HepG2 (cell line): ENCODE measurements at regions not wholly inside any gene's neighbourhood (a gene's known extent, or its start where the extent isn't known, plus 50 kb on each side); places are given as distances from the start of the nearest gene placed in this dataset.

Source experiments
- ATAC-seq: fragments of 200-7000 bp; cut with Tn5 transposase; 3 replicates; pipeline ENCODE4 v1.9.1; 2020; ENCODE audit warnings: mild to moderate bottlenecking, moderate library complexity
- BruUV-seq: library from RNA; stranded (reverse); fragments of 400-500 nt; replicated peaks from 2 replicates; lab custom pipeline; 2021; lab: Mats Ljungman, UMichigan
- CTCF ChIA-PET: fragments of 300-600 bp; formaldehyde crosslinking; extraction: SDS; loops from one replicate; lab custom pipeline; 2021; ENCODE audit warnings: low total read pairs, inconsistent platforms, low intra/inter-chr PET ratio; lab: Yijun Ruan, JAX
- POLR2A ChIA-PET: fragments of 350-600 bp; sonication (Branson Sonifier 250); formaldehyde crosslinking; loops from one replicate; lab custom pipeline; 2020; ENCODE audit warnings: antibody characterized with exemption, inconsistent platforms; lab: Yijun Ruan, JAX
- DNase-seq: peaks from one replicate; pipeline ENCODE4 v3.0.0-alpha.2; 2015; ENCODE audit warnings: low spot score
- FAIRE-seq: peaks from 3 replicates; lab custom pipeline; 2011; peaks lifted over from hg19 to GRCh38; lab: Jason Lieb, UNC
- H2AFZ ChIP-seq: one replicate; pipeline ENCODE4 v1.6.1; 2011; ENCODE audit warnings: low read length, inconsistent platforms
- H3K27ac ChIP-seq: fragments of 300-600 bp; 3 replicates; pipeline ENCODE4 v1.8.0; 2011; ENCODE audit warnings: mixed run types, mild to moderate bottlenecking, mixed read lengths, low read length, inconsistent platforms; ENCODE audit not compliant: insufficient read depth; ENCODE audit errors: extremely low read length
- H3K27me3 ChIP-seq, 2 experiments: fragments of 200-600 bp in 1 of 2; 2 replicates in 1 of 2; 3 replicates in 1 of 2; pipeline versions ENCODE4 v1.6.0 to v1.8.0; 2011; ENCODE audit warnings: low read length in 2 of 2, mild to moderate bottlenecking in 2 of 2, moderate library complexity in 2 of 2, inconsistent platforms in 1 of 2; ENCODE audit not compliant: insufficient read depth in 2 of 2, control insufficient read depth in 1 of 2
- H3K36me3 ChIP-seq, 2 experiments: fragments of 200-600 bp in 1 of 2; replicated peaks in 1 of 2; 2 replicates in 1 of 2; 3 replicates in 1 of 2; pipeline versions ENCODE4 v1.5.1 to v1.8.0; 2011; ENCODE audit warnings: low read length in 2 of 2, inconsistent platforms in 1 of 2; ENCODE audit not compliant: insufficient read depth in 2 of 2, control insufficient read depth in 1 of 2
- H3K4me1 ChIP-seq: 2 replicates; pipeline ENCODE4 v1.5.1; 2012; ENCODE audit warnings: low read length, inconsistent platforms; ENCODE audit not compliant: insufficient read depth
- H3K4me2 ChIP-seq: 2 replicates; pipeline ENCODE4 v1.6.0; 2011; ENCODE audit warnings: low read depth, low read length, inconsistent platforms
- H3K4me3 ChIP-seq, 3 experiments: fragments of 200-600 bp in 1 of 3; sonication (generic), shearing (Covaris generic) in 1 of 3; replicated peaks in 1 of 3; 2 replicates each; pipeline ENCODE4 v1.5.1; 2011 to 2016; ENCODE audit warnings: low read length in 3 of 3, inconsistent platforms in 2 of 3, low read depth in 2 of 3, mild to moderate bottlenecking in 2 of 3, control low read depth in 1 of 3, mixed read lengths in 1 of 3; ENCODE audit not compliant: insufficient read depth in 1 of 3
- H3K79me2 ChIP-seq: one replicate; pipeline ENCODE4 v1.6.1; 2011; ENCODE audit warnings: low read length, inconsistent platforms; ENCODE audit not compliant: insufficient read depth
- H3K9ac ChIP-seq: 2 replicates; pipeline ENCODE4 v1.6.0; 2011; ENCODE audit warnings: mild to moderate bottlenecking, low read depth, low read length, inconsistent platforms; ENCODE audit not compliant: insufficient read depth
- H3K9me3 ChIP-seq: 2 replicates; pipeline ENCODE4 v1.5.1; 2012; ENCODE audit warnings: mild to moderate bottlenecking, low read length
- H4K20me1 ChIP-seq: 2 replicates; pipeline ENCODE4 v1.6.0; 2011; ENCODE audit warnings: inconsistent platforms, mild to moderate bottlenecking, low read length, moderate library complexity; ENCODE audit not compliant: insufficient read depth
- HOXA5 ChIP-seq: sonication (generic); formaldehyde crosslinking; IDR thresholded peaks from 2 replicates; pipeline ENCODE4 v1.4.0; 2020; ENCODE audit warnings: missing genetic modification reagents
- KLF12 ChIP-seq: sonication (generic); formaldehyde crosslinking; IDR thresholded peaks from 2 replicates; pipeline ENCODE4 v1.4.0; 2020; ENCODE audit warnings: missing genetic modification reagents, borderline replicate concordance
- KLF13 ChIP-seq: sonication (generic); formaldehyde crosslinking; IDR thresholded peaks from 2 replicates; pipeline ENCODE4 v1.4.0; 2020; ENCODE audit warnings: mild to moderate bottlenecking, missing genetic modification reagents
- KMT2B ChIP-seq: IDR thresholded peaks from 2 replicates; pipeline ENCODE4 v1.6.1; 2016; ENCODE audit warnings: missing genetic modification reagents, missing compliant biosample characterization
- MAFG ChIP-seq: sonication (generic); formaldehyde crosslinking; IDR thresholded peaks from 2 replicates; pipeline ENCODE4 v1.5.1; 2020; ENCODE audit warnings: mild to moderate bottlenecking, missing genetic modification reagents
- POGZ ChIP-seq: sonication (generic); formaldehyde crosslinking; IDR thresholded peaks from 2 replicates; pipeline ENCODE4 v1.4.0; 2020; ENCODE audit warnings: mild to moderate bottlenecking, missing genetic modification reagents
- RBAK ChIP-seq: sonication (generic); formaldehyde crosslinking; IDR thresholded peaks from 2 replicates; pipeline ENCODE4 v1.5.1; 2020; ENCODE audit warnings: mild to moderate bottlenecking, missing genetic modification reagents
- TBL1XR1 ChIP-seq: fragments of 150-350 bp; IDR thresholded peaks from 2 replicates; pipeline ENCODE4 v1.6.1; 2014; ENCODE audit warnings: borderline replicate concordance, low read length; ENCODE audit not compliant: partially characterized antibody
- ZNF232 ChIP-seq: sonication (generic); formaldehyde crosslinking; IDR thresholded peaks from 2 replicates; pipeline ENCODE4 v1.4.0; 2020; ENCODE audit warnings: missing genetic modification reagents, borderline replicate concordance
- ZNF407 ChIP-seq: sonication (generic); formaldehyde crosslinking; IDR thresholded peaks from one replicate; pipeline ENCODE4 v1.5.1; 2020; ENCODE audit warnings: mild to moderate bottlenecking, missing genetic modification reagents; ENCODE audit errors: not compliant biosample characterization
- ZNF432 ChIP-seq: sonication (generic); formaldehyde crosslinking; IDR thresholded peaks from 2 replicates; pipeline ENCODE4 v1.5.0; 2020; ENCODE audit warnings: missing genetic modification reagents, mild to moderate bottlenecking, borderline replicate concordance
- ZNF598 ChIP-seq: sonication (generic); formaldehyde crosslinking; IDR thresholded peaks from 2 replicates; pipeline ENCODE4 v1.5.1; 2020; ENCODE audit warnings: mild to moderate bottlenecking, missing genetic modification reagents, borderline replicate concordance
- ZNF616 ChIP-seq: sonication (generic); formaldehyde crosslinking; IDR thresholded peaks from 2 replicates; pipeline ENCODE4 v1.5.0; 2020; ENCODE audit warnings: low read depth, mild to moderate bottlenecking, missing genetic modification reagents
- ZNF678 ChIP-seq: sonication (generic); formaldehyde crosslinking; IDR thresholded peaks from 2 replicates; pipeline ENCODE4 v1.4.0; 2020; ENCODE audit warnings: mild to moderate bottlenecking, missing genetic modification reagents
- in situ Hi-C: cut with HindIII; loops from 2 replicates; pipeline ENCODE4 v1.10.0; 2017; ENCODE audit warnings: low pct_unique_long_range_greater_than_20kb; ENCODE audit not compliant: extremely low pct_ligation_motif_present
- intact Hi-C: fragments of 100-400 bp; cut with micrococcal nuclease; formaldehyde crosslinking; loops from one replicate; pipeline ENCODE4 v1.10.0; 2022; ENCODE audit not compliant: unreplicated experiment
- TF ChIP-seq, protein P1 (sequence below): sonication (generic); formaldehyde crosslinking; IDR thresholded peaks from 2 replicates; pipeline ENCODE4 v1.8.0; 2022; ENCODE audit warnings: mild to moderate bottlenecking, missing genetic modification reagents, moderate library complexity

GRCh38 chr10:111445667-111446066, 368.8 kb downstream of the ADRA2A start (continued):
- TF ChIP-seq ZNF407 = no peak
- TF ChIP-seq TBL1XR1 = no peak

GRCh38 chr10:111446966-111447365, 370.1 kb downstream of the ADRA2A start:
- H3K27me3 ChIP-seq = no peaks in the 10 kb centered on the region
- POLR2A ChIA-PET = no interaction called here
- H3K4me2 ChIP-seq = no peak overlapping the region
- no peak overlapping the region for H3K27ac ChIP-seq
- no peaks in the 10 kb centered on the region for H3K9me3 ChIP-seq
- DNase-seq (no peak), FAIRE-seq (no peak), ATAC-seq (no peak)
- no peak overlapping the region for H2AFZ ChIP-seq
- intact Hi-C loops = no loop called here
- in situ Hi-C loops = no loop called here
- H3K9ac ChIP-seq = no peak overlapping the region
- no peak overlapping the region for H3K4me3 ChIP-seq
- no peaks in the 10 kb centered on the region for H3K4me1 ChIP-seq
- no peaks in the 10 kb centered on the region for H3K36me3 ChIP-seq
- CTCF ChIA-PET = no interaction called here
- H3K79me2 ChIP-seq = no peaks in the 10 kb centered on the region
- H4K20me1 ChIP-seq = no peaks in the 10 kb centered on the region
- no TSS peak for BruUV-seq
- TF ChIP-seq ZNF232 (no peak), POGZ (CRISPR knock-in tag) (no peak), ZNF616 (CRISPR knock-in tag) (no peak), MAFG (no peak), ZNF432 (CRISPR knock-in tag) (no peak), RBAK (CRISPR knock-in tag) (no peak), ZNF678 (CRISPR knock-in tag) (no peak), KLF13 (no peak), ZNF598 (CRISPR knock-in tag) (no peak), KMT2B (CRISPR knock-in tag) (no peak), HOXA5 (no peak), KLF12 (no peak)
- TF ChIP-seq, protein P1, sequence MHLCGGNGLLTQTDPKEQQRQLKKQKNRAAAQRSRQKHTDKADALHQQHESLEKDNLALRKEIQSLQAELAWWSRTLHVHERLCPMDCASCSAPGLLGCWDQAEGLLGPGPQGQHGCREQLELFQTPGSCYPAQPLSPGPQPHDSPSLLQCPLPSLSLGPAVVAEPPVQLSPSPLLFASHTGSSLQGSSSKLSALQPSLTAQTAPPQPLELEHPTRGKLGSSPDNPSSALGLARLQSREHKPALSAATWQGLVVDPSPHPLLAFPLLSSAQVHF (CRISPR knock-in tag) = no peak
